HepG2 (cell line): ENCODE measurements at regions not wholly inside any gene's neighbourhood (a gene's known extent, or its start where the extent isn't known, plus 50 kb on each side); places are given as distances from the start of the nearest gene placed in this dataset.

Source experiments
- ATAC-seq: fragments of 200-7000 bp; cut with Tn5 transposase; 3 replicates; pipeline ENCODE4 v1.9.1; 2020; ENCODE audit warnings: mild to moderate bottlenecking, moderate library complexity
- BruUV-seq: library from RNA; stranded (reverse); fragments of 400-500 nt; replicated peaks from 2 replicates; lab custom pipeline; 2021; lab: Mats Ljungman, UMichigan
- CTCF ChIA-PET: fragments of 300-600 bp; formaldehyde crosslinking; extraction: SDS; loops from one replicate; lab custom pipeline; 2021; ENCODE audit warnings: low total read pairs, inconsistent platforms, low intra/inter-chr PET ratio; lab: Yijun Ruan, JAX
- POLR2A ChIA-PET: fragments of 350-600 bp; sonication (Branson Sonifier 250); formaldehyde crosslinking; loops from one replicate; lab custom pipeline; 2020; ENCODE audit warnings: antibody characterized with exemption, inconsistent platforms; lab: Yijun Ruan, JAX
- DNase-seq: peaks from one replicate; pipeline ENCODE4 v3.0.0-alpha.2; 2015; ENCODE audit warnings: low spot score
- FAIRE-seq: peaks from 3 replicates; lab custom pipeline; 2011; peaks lifted over from hg19 to GRCh38; lab: Jason Lieb, UNC
- H2AFZ ChIP-seq: one replicate; pipeline ENCODE4 v1.6.1; 2011; ENCODE audit warnings: low read length, inconsistent platforms
- H3K27ac ChIP-seq: fragments of 300-600 bp; 3 replicates; pipeline ENCODE4 v1.8.0; 2011; ENCODE audit warnings: mixed run types, mild to moderate bottlenecking, mixed read lengths, low read length, inconsistent platforms; ENCODE audit not compliant: insufficient read depth; ENCODE audit errors: extremely low read length
- H3K27me3 ChIP-seq, 2 experiments: fragments of 200-600 bp in 1 of 2; 2 replicates in 1 of 2; 3 replicates in 1 of 2; pipeline versions ENCODE4 v1.6.0 to v1.8.0; 2011; ENCODE audit warnings: low read length in 2 of 2, mild to moderate bottlenecking in 2 of 2, moderate library complexity in 2 of 2, inconsistent platforms in 1 of 2; ENCODE audit not compliant: insufficient read depth in 2 of 2, control insufficient read depth in 1 of 2
- H3K36me3 ChIP-seq, 2 experiments: fragments of 200-600 bp in 1 of 2; replicated peaks in 1 of 2; 2 replicates in 1 of 2; 3 replicates in 1 of 2; pipeline versions ENCODE4 v1.5.1 to v1.8.0; 2011; ENCODE audit warnings: low read length in 2 of 2, inconsistent platforms in 1 of 2; ENCODE audit not compliant: insufficient read depth in 2 of 2, control insufficient read depth in 1 of 2
- H3K4me1 ChIP-seq: 2 replicates; pipeline ENCODE4 v1.5.1; 2012; ENCODE audit warnings: low read length, inconsistent platforms; ENCODE audit not compliant: insufficient read depth
- H3K4me2 ChIP-seq: 2 replicates; pipeline ENCODE4 v1.6.0; 2011; ENCODE audit warnings: low read depth, low read length, inconsistent platforms
- H3K4me3 ChIP-seq, 3 experiments: fragments of 200-600 bp in 1 of 3; sonication (generic), shearing (Covaris generic) in 1 of 3; replicated peaks in 1 of 3; 2 replicates each; pipeline ENCODE4 v1.5.1; 2011 to 2016; ENCODE audit warnings: low read length in 3 of 3, inconsistent platforms in 2 of 3, low read depth in 2 of 3, mild to moderate bottlenecking in 2 of 3, control low read depth in 1 of 3, mixed read lengths in 1 of 3; ENCODE audit not compliant: insufficient read depth in 1 of 3
- H3K79me2 ChIP-seq: one replicate; pipeline ENCODE4 v1.6.1; 2011; ENCODE audit warnings: low read length, inconsistent platforms; ENCODE audit not compliant: insufficient read depth
- H3K9ac ChIP-seq: 2 replicates; pipeline ENCODE4 v1.6.0; 2011; ENCODE audit warnings: mild to moderate bottlenecking, low read depth, low read length, inconsistent platforms; ENCODE audit not compliant: insufficient read depth
- H3K9me3 ChIP-seq: 2 replicates; pipeline ENCODE4 v1.5.1; 2012; ENCODE audit warnings: mild to moderate bottlenecking, low read length
- H4K20me1 ChIP-seq: 2 replicates; pipeline ENCODE4 v1.6.0; 2011; ENCODE audit warnings: inconsistent platforms, mild to moderate bottlenecking, low read length, moderate library complexity; ENCODE audit not compliant: insufficient read depth
- DDIT3 ChIP-seq: sonication (generic); formaldehyde crosslinking; IDR thresholded peaks from 2 replicates; pipeline ENCODE4 v1.4.0; 2020; ENCODE audit warnings: mild to moderate bottlenecking, missing genetic modification reagents
- FOXJ3 ChIP-seq: sonication (generic); formaldehyde crosslinking; IDR thresholded peaks from 2 replicates; pipeline ENCODE4 v1.4.0; 2020; ENCODE audit warnings: missing genetic modification reagents, mild to moderate bottlenecking, borderline replicate concordance
- FUBP1 ChIP-seq: sonication (generic); formaldehyde crosslinking; IDR thresholded peaks from 2 replicates; pipeline ENCODE4 v1.5.1; 2020; ENCODE audit warnings: missing genetic modification reagents, mild to moderate bottlenecking, borderline replicate concordance
- HDAC6 ChIP-seq: fragments of 200-600 bp; sonication (generic); IDR thresholded peaks from 2 replicates; pipeline ENCODE4 v1.7.0; 2017; ENCODE audit warnings: mild to moderate bottlenecking, antibody characterized with exemption, low read length, low read depth
- IKZF1 ChIP-seq: fragments of 450-650 bp; IDR thresholded peaks from 2 replicates; pipeline ENCODE4 v1.7.1; 2016
- KDM6A ChIP-seq: IDR thresholded peaks from 2 replicates; pipeline ENCODE4 v1.6.1; 2016; ENCODE audit warnings: low read depth
- MIXL1 ChIP-seq: IDR thresholded peaks from 2 replicates; pipeline ENCODE4 v1.6.1; 2016
- MXD3 ChIP-seq: IDR thresholded peaks from 2 replicates; pipeline ENCODE4 v1.6.1; 2016; ENCODE audit warnings: mild to moderate bottlenecking, missing biosample characterization, missing genetic modification reagents
- NFE2L1 ChIP-seq: sonication (generic); formaldehyde crosslinking; IDR thresholded peaks from 2 replicates; pipeline ENCODE4 v1.4.0; 2020; ENCODE audit warnings: missing genetic modification reagents, mild to moderate bottlenecking, borderline replicate concordance
- PLRG1 ChIP-seq: fragments of 450-650 bp; conservative IDR thresholded peaks from 2 replicates; pipeline ENCODE4 v1.6.1; 2016
- RARG ChIP-seq: sonication (generic); formaldehyde crosslinking; IDR thresholded peaks from 2 replicates; pipeline ENCODE4 v1.4.0; 2020; ENCODE audit warnings: low read depth, mild to moderate bottlenecking, missing genetic modification reagents
- REST ChIP-seq, 2 experiments: IDR thresholded peaks; 2 replicates each; pipeline ENCODE4 v1.6.1; 2011 to 2012; ENCODE audit warnings: low read length in 2 of 2, borderline replicate concordance in 1 of 2, low read depth in 1 of 2, mild to moderate bottlenecking in 1 of 2, moderate library complexity in 1 of 2
- XRCC5 ChIP-seq: fragments of 200-400 bp; formaldehyde crosslinking; optimal IDR thresholded peaks from 2 replicates; pipeline ENCODE3; 2017; ENCODE audit warnings: mild to moderate bottlenecking, low read length
- ZBTB1 ChIP-seq: sonication (generic); formaldehyde crosslinking; IDR thresholded peaks from 2 replicates; pipeline ENCODE4 v1.4.0; 2020; ENCODE audit warnings: missing genetic modification reagents, borderline replicate concordance
- ZNF383 ChIP-seq: sonication (generic); formaldehyde crosslinking; IDR thresholded peaks from 2 replicates; pipeline ENCODE4 v1.4.0; 2020; ENCODE audit warnings: missing genetic modification reagents, mild to moderate bottlenecking, borderline replicate concordance
- ZNF512 ChIP-seq: sonication (generic); formaldehyde crosslinking; IDR thresholded peaks from 2 replicates; pipeline ENCODE4 v1.4.0; 2020; ENCODE audit warnings: mild to moderate bottlenecking, missing genetic modification reagents
- ZNF781 ChIP-seq: sonication (generic); formaldehyde crosslinking; IDR thresholded peaks from 2 replicates; pipeline ENCODE4 v1.5.1; 2020; ENCODE audit warnings: borderline replicate concordance, mild to moderate bottlenecking, missing genetic modification reagents; ENCODE audit errors: not compliant biosample characterization
- ZSCAN29 ChIP-seq: sonication (generic); formaldehyde crosslinking; conservative IDR thresholded peaks from 2 replicates; pipeline ENCODE4 v1.4.0; 2020; ENCODE audit warnings: mild to moderate bottlenecking, missing genetic modification reagents
- WGBS: methylation state at CpG from one replicate; pipeline ENCODE4 v1.1.6; 2017; ENCODE audit warnings: low lambda C conversion rate; 5-methylcytosine and 5-hydroxymethylcytosine counted together
- in situ Hi-C: cut with HindIII; loops from 2 replicates; pipeline ENCODE4 v1.10.0; 2017; ENCODE audit warnings: low pct_unique_long_range_greater_than_20kb; ENCODE audit not compliant: extremely low pct_ligation_motif_present
- intact Hi-C: fragments of 100-400 bp; cut with micrococcal nuclease; formaldehyde crosslinking; loops from one replicate; pipeline ENCODE4 v1.10.0; 2022; ENCODE audit not compliant: unreplicated experiment

- TF ChIP-seq REST (IDR thresholded peaks at IDR 0.05; ENCODE audit: borderline replicate concordance in 1 of 2, low read depth in 1 of 2, low read length in 2 of 2), result no peak
- TF ChIP-seq NFE2L1 (CRISPR knock-in tag), result no peak
- TF ChIP-seq FOXJ3 (CRISPR knock-in tag), result no peak
- no peak for TF ChIP-seq IKZF1
- TF ChIP-seq XRCC5, result no peak
- no peak for TF ChIP-seq MXD3 (CRISPR knock-in tag)
- TF ChIP-seq FUBP1 (CRISPR knock-in tag), result no peak
- TF ChIP-seq, all 625 proteins: peak for 0
Measured at GRCh38 chr7:119522263-119522662, 750.7 kb upstream of the KCND2 start (continued).

GRCh38 chr7:119522698-119523097 lies 750.3 kb upstream of the KCND2 start:
- Histone ChIP-seq H3K9ac (no peak overlapping the region), H3K4me3 (no peak overlapping the region), H2AFZ (no peak overlapping the region), H3K27me3 (no peaks in the 10 kb centered on the region), H4K20me1 (no peaks in the 10 kb centered on the region), H3K9me3 (peaks cover 31% of the 10 kb centered on the region), H3K79me2 (no peaks in the 10 kb centered on the region), H3K4me2 (no peak overlapping the region), H3K27ac (no peak overlapping the region), H3K36me3 (no peaks in the 10 kb centered on the region), H3K4me1 (no peaks in the 10 kb centered on the region)
- DNase-seq (no peak), FAIRE-seq (no peak), ATAC-seq (no peak)
- POLR2A ChIA-PET, result no interaction called here
- in situ Hi-C loops, result no loop called here
- WGBS, result 12% methylated on average over 6 of the region's 6 CpGs
- BruUV-seq, result no TSS peak
- CTCF ChIA-PET, result no interaction called here
- intact Hi-C loops, result no loop called here
- TF ChIP-seq MIXL1, result no peak
- TF ChIP-seq HDAC6, result no peak
- TF ChIP-seq ZBTB1, result no peak
- TF ChIP-seq ZSCAN29 (CRISPR knock-in tag), result no peak
- no peak for TF ChIP-seq KDM6A (CRISPR knock-in tag)
- TF ChIP-seq DDIT3 (CRISPR knock-in tag), result no peak
- TF ChIP-seq ZNF512 (CRISPR knock-in tag), result no peak
- no peak for TF ChIP-seq PLRG1
- TF ChIP-seq ZNF383 (CRISPR knock-in tag), result no peak
- TF ChIP-seq RARG (CRISPR knock-in tag), result no peak
- no peak for TF ChIP-seq ZNF781
